Gastrocnemius medialis (tissue), 4 donors: ENCODE measurements at regions not wholly inside any gene's neighbourhood (a gene's known extent, or its start where the extent isn't known, plus 50 kb on each side); places are given as distances from the start of the nearest gene placed in this dataset.

Source experiments
- POLR2A ChIP-seq, 2 donors: fragments of 450-650 bp; IDR thresholded peaks; one replicate each; pipeline ENCODE4 v1.6.1; 2017; ENCODE audit warnings: antibody characterized with exemption in 2 of 2, mild to moderate bottlenecking in 2 of 2, moderate library complexity in 2 of 2
- TF ChIP-seq, protein P1 (sequence below), 5 experiments: fragments of 450-650 bp in 3 of 5; fragments of 200-600 bp in 2 of 5; sonication (generic) in 2 of 5; IDR thresholded peaks in 4 of 5; conservative IDR thresholded peaks in 1 of 5; 1 replicate in 4 of 5; 2 replicates in 1 of 5; pipeline ENCODE4 v1.5.1; 2016 to 2019; ENCODE audit warnings: antibody characterized with exemption in 5 of 5, mild to moderate bottlenecking in 3 of 5, moderate library complexity in 3 of 5

- TF ChIP-seq, protein P1, sequence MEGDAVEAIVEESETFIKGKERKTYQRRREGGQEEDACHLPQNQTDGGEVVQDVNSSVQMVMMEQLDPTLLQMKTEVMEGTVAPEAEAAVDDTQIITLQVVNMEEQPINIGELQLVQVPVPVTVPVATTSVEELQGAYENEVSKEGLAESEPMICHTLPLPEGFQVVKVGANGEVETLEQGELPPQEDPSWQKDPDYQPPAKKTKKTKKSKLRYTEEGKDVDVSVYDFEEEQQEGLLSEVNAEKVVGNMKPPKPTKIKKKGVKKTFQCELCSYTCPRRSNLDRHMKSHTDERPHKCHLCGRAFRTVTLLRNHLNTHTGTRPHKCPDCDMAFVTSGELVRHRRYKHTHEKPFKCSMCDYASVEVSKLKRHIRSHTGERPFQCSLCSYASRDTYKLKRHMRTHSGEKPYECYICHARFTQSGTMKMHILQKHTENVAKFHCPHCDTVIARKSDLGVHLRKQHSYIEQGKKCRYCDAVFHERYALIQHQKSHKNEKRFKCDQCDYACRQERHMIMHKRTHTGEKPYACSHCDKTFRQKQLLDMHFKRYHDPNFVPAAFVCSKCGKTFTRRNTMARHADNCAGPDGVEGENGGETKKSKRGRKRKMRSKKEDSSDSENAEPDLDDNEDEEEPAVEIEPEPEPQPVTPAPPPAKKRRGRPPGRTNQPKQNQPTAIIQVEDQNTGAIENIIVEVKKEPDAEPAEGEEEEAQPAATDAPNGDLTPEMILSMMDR (IDR thresholded peaks at IDR 0.05 in 4 of 5, conservative IDR thresholded peaks at IDR 0.05 in 1 of 5): peak in 1 of 5 experiments; percentile 29
- no peak for TF ChIP-seq POLR2A (IDR thresholded peaks at IDR 0.05)
Observed at GRCh38 chr10:5293691-5294550, 70.8 kb upstream of the UCN3 start.
